ENCODE measurements at regions not wholly inside any gene's neighbourhood (a gene's known extent, or its start where the extent isn't known, plus 50 kb on each side); places are given as distances from the start of the nearest gene placed in this dataset.
"Not testable (repeated sequence)": the region's sequence is repeated elsewhere in the genome, so short reads cannot be mapped to it uniquely, and the experiment has no call there.

DNA sequence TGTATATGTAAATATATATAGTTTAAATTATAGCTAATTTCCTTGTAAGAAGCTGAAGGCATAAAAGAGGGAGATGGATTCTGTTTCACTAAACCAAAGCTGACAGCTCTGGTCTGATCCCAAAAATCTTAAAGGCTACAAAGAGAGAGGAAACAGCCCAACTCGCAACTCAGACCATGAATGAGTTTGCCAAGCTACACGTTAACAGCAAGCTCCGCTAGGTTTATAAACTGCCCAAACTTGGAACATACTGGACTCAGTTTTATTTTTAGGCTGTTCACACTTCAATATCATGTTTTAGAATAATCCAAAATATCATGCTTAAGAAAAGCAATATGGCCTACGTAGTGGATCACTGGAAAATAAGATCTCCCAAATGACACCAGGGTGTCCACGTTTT, 318.3 kb upstream of the RPS23 start:
- DNase-seq, result no peak

DNA sequence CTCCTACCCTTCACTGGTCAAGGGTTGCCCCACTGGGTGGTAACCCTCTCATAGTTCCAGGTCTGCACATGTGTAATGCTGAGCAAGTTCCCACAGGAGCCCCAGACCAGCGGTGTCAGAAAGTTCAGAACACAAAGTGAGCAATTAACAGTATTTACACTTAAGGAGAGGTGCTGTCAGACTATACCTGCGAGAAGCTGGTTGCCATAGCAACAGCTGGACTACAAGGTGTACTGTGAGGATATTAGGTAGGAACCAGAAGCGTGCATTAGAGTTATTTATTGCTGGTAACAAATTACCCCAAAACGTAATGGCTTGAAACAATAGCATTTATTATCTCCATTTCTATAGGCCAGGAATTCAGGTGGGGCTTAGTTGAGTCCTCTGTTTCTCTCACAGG, 317.0 kb upstream of the RPS23 start:
- DNase-seq, result no peak

DNA sequence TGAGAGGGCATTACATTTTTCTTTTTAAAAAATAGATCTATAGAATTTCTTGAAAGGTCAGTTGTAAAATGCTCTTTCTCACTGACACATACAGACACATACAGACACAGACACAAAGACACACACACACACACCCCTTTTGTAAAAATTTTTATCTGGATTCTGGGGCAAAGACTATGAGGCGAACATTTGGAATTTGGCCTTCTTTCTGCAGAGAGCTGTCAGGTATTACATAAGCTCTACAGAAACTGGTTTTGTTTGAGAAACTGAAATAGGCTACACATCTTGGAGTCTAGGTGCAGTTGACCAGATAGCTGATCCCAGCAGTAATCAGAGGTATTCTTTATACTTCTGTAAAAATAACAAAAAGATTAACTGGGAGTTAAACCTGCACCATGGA, 315.9 kb upstream of the RPS23 start:
- DNase-seq, result no peak

DNA sequence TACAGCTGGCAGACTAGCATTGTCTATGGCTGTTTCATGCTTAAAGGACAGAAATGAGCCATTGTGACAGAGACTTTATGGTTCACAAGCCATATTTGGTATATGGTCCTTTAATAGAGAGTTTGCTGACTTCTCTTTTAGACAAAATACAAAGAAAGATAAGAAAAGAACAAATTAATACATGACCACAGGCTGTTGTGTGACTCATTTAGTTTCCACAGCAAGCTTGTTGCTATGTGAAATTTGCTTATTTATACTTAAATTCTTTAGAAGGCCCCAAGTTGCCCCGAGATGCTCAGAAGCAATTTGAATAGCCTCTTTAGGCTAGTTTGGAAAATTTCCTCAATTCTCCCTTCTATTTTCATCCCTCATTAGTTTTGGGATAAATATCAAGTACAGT, 315.3 kb upstream of the RPS23 start:
- DNase-seq, result no peak

DNA sequence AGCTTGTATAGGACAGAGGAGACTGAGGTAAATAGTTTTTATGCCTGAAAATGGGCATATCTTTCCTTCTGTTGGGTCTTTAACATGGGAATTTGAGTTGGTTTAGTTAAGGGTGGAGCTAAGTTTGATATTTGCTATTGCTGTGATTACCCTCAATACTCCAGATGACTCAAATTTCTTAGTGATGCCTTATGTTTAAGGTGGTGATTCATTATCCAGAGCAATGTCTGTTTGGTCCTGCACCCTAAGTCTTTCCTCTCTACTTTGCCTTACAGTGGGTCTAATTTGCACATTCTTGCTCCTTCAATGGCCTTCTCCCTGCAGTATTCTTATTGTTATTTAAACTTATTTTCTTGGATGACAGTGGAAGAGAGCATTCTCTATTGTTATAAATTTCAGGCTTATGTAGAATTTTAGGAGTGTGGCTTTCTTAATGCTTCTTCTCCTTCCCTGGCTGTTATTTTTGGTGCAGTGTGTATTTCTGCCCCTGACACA, 312.9 kb upstream of the RPS23 start:
- no peak for DNase-seq

DNA sequence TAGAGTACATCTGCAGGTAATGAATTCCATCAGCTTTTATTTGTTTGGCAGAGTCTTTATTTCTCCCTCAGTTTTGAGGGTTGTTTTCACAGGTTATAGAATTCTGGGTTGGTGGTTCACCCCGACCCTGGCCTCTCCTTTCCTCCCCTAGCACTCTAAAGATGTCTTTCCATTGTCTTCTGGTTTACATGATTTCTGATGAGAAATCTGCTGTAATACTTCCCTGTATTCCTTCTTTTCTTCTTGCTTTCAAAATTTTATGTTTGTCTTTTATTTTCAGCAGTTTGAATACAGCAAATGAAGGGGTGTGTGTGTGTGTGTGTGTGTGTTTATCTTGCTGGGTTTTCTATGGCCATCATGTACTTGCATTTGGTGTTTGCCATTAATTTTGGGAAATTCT, 312.0 kb upstream of the RPS23 start:
- no peak for DNase-seq

DNA sequence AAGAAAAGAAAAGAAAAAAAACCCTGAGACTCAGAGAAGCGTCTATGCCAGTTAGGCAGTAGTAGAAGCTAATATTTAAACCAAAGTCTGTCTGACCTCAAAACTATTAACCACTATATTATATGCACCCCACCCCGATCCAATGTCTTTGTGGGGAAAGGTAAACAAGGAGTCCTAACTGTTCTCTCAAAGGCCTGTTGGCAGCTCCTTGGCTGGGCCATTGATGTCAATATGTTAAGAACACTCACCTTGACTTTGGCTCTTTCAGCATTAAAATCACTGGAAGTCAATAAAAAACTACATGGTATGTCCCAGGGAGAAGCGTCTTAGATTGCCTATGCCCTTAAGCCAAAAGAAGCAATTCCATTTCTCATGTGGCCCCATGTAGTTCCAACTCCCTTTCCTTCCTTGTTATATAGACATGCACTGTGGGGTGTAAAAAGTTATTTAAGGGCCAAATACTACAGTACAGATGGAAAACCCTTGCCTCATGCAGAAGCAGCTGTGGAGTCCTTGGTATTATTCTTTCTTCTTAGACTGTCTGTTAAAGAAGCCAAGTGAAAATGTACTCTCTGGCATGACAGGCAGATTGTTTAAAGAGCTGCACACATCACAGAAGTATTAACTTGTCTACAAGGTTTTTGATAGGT, 308.6 kb upstream of the RPS23 start:
- no peak for DNase-seq

DNA sequence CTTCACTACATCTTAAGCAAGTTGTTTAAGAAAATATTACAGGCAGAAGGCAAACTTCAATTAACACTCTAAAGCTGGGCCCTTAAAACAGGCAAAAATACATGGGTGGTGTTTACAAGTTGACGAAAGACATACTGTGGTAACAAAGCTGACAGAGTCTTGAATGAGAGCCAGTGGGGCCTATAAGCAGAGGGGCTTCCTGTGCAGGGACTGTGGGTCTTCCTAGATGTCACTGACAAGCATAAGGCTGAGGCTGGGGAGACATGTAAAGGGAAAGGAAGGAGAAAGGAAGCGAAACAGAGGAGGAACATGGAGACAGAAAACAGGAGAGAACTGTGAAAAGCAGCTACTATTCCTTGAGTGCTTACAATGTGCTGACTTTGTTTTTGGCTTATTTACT, 308.0 kb upstream of the RPS23 start:
- DNase-seq, result no peak

DNA sequence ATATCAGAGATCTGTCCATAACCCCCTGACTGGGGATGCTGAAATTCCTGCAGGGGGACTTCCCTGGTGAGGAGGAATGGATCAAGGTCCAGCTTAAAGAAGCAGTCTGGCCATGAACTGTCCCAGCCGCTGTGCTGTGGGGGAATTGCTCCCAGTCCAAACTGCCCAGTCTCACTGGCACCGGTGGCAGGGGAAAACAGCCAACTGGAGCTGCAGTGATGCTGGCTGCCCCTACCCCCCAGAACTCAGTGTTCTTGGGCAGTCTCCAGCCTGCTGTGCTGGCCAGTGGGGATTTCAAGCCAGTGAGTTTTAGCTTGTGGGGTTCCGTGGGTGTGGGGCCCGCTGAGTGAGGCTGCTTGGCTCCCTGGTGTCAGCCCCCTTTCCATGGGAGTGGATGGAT, 306.5 kb upstream of the RPS23 start:
- no peak for DNase-seq

DNA sequence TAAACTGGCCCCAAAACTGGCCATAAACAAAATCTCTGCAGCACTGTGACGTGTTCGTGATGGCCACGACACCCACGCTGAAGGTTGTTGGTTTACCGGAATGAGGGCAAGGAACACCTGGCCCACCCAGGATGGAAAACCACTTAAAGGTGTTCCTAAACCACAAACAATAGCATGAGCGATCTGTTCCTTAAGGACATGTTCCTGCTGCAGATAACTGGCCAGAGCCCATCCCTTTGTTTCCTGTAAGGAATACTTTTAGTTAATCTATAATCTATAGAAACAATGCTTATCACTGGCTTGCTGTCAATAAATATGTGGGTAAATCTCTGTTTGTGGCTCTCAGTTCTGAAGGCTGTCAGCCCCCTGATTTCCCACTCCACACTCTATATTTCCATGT, 305.2 kb upstream of the RPS23 start:
- DNase-seq, result not testable (repeated sequence)

DNA sequence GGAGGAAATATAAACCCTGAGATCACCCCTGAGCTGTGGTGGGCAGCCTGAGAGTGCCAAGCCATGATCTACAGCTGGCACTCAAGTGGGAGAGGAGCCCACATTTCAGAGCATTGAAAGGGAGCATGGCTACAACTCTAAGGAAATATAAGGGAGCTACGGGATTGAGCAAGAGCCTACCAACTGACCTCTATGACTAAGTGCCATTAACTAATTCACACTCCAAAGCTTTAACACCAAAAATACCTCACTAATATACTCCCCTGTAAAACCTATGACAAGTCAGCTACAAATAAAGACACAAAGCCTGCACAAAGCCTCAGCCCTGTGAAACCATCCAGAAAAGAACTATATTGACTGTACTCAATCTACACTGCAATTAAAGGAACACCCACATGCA, 286.8 kb upstream of the RPS23 start:
- no peak for DNase-seq

DNA sequence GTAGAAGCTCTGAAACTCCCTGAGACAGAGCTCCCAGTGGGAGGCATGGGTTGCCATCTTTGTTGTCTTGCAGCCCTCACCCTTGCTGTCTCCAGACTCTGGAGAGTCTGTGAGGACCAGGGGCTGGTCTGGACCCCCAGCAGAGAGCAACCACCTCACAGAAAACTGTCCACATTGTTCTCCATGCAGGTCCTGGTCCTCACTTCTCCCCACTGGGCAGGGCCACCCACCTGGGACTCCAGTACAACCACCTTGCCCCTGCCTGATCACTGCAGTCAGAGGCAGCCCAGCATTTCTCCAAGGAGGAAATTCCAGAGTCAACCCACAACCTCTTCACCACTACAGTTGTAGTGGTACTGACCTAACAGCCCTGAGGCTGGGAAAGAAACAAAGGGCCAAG, 285.6 kb upstream of the RPS23 start:
- DNase-seq, result no peak

DNA sequence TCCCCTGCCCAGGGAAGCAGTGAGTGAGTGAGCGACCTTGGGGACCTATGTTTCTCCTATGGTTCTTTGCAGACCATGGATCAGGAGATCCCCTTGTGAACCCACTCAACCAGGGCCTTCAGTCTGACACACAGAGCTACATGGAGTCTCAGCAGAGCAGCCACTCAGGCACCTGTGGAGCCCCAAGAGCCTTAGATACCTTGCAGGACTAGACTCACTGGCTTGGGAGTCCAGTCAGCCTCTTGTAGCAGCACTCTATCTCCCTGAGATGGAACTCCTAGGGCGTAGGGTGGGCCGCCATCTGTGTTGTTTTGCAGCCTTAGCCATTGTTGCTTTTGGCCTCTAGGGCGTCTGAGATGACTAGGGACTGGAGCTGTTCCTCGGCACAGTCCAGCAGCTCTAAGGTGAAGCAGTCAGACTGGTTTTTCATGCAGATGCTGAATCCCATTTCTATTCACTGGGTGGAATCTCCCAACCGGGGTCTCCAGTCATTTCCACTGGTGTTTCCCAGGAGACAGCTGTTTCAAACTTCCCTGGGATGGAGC, 284.6 kb upstream of the RPS23 start:
- no peak for DNase-seq

DNA sequence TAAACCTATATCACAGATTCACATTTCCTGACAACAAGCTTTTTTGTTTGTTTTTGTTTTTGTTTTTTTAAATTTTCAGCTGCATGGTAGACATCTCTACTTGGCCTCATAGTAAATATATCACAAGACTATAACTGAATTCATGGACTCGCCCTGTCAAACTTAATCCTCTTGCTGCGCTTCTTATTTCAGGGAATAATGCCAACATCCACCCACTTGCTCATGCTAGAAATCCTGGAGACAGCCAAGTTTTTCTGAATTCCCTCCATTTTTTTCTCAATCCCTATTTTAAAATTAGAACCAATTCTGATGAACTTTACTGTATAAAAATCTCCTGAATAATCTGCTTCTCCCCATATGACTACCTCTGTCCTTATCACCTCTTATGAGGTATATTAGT, 283.6 kb upstream of the RPS23 start:
- DNase-seq, result no peak

DNA sequence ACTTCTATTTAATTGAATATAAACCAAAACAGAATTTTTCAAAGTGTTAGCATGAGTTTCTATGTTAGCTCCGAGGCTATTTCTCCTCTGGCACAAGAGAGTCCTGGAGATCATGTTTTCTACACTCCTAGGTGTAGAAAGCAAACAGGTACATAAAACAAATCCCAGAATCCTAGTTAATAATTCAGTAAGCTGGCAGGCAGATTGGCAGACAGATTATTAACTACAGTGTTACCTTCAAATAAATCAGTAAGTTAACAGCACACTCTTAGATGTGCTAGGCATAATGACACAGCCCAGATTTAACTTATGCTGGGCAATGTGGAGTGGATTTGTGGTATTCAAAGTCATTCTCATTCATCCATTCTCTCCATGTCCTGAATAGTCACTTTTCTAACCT, 282.8 kb upstream of the RPS23 start:
- DNase-seq, result no peak

DNA sequence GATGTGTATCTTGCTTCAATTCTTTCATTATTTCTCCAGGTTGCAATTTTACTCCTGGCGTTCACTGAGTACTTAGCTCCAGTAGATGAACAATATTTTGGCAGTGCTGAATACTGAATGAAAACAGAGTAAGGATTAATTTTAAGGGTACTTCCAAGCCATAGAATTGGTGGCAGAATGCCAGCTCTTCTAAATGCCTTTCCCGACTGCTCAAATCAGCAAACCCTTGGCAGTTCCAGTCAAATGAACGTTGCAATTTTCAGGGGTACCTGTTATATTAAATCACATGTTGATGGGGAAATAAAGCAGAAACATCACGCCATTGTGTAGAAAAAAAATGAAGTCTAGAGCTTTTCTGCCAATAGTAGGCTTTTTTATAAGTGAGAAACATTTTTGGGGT, 282.4 kb upstream of the RPS23 start:
- DNase-seq, result no peak

DNA sequence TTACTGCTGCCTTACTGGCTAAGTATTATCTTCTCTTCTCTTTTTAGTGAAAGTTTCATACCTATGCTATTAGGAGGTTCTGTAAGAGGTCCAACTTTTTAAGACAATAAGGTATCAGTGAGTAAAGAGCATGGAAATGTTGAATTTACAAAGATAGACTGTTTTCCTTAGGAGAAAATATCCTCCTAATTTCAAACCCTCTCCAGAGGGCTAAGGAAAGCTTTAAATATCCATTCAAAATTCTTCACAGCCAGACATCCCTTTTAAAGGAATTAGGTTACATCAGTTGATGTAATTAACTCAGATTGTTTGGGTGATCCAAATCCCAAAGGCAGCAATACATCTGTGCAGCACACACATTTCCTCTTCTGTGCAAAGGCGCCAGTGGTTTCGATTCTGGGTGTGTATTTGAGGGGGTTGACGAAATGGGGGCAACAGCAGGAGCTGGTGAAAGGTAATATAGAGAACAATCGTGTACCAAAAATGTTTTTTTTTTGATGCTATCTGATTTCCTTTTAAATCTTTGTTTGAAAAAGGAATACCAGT, 273.8 kb upstream of the RPS23 start:
- no peak for DNase-seq

DNA sequence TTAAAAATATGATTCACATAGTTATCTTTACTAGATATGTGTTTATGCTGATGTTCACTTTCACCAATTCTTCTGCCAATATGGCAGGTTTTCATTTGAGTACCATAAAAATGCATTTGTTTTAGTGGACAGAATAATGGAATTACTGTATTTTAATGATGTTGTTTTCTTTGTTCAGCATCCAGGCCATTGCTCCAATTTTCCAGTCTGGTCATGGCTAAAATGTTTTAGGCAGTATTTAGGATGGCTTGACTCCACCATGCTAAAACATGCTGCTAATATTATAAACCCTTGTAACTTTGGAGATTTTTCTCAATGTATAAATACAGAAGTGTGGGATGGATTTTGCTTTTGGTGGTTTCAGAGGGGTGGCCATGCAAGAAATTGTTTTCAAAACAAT, 273.0 kb upstream of the RPS23 start:
- no peak for DNase-seq

DNA sequence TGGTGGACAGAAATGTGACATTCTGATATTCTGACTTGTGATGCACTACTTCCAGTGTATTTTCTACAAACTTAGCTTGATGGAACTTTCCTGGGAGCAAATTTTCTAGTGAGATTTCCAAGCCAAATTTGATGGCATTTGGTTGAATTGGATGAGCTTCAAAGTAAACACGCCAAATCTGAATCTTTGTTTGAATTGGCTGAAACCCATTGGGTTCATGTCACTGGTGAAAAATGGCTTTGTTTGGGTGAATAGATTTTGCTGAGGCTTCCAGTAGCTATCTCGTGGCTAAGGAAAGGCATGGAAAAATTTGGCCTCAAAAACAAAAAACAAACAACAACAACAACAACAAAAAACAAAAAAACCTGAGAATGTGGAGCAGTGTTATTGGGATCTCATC, 271.1 kb upstream of the RPS23 start:
- DNase-seq, result no peak

DNA sequence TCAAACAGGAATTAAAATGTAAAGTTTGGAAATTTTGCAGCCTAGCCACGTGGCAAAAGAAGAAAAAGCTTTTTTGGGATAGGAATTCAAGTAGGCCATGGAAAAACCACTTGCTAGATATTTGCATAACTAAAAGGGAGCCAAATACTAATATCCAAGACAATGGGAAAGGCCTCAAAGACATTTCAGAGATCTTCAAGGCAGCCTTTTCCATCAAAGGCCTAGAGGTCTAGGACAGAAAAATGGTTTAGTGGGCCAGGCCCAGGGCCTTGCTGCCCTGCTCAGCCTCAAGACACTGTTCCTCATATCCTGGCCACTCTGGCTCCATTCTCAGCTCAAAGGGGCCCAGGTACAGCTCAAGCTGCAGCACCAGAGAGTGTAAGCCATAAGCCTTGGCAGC, 265.9 kb upstream of the RPS23 start:
- DNase-seq, result no peak

DNA sequence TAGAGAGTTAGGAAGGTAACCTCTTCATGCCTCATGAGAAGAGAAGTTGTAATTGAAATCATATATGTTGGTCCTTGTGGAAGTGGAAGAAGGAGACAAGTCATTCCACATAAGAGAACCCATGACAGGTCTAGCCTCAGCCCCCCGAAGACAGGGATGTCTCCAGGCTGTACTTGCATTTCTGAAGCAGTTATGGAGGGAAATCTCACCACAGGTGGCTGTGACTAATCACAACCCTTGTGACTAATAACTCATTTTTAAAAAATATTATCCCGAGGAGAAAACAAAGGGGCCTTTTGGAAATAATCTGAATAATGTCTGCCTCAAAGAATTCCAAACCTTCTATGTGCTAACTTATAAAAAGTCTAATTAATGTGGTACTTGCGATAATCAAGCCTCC, 262.1 kb upstream of the RPS23 start:
- no peak for DNase-seq

DNA sequence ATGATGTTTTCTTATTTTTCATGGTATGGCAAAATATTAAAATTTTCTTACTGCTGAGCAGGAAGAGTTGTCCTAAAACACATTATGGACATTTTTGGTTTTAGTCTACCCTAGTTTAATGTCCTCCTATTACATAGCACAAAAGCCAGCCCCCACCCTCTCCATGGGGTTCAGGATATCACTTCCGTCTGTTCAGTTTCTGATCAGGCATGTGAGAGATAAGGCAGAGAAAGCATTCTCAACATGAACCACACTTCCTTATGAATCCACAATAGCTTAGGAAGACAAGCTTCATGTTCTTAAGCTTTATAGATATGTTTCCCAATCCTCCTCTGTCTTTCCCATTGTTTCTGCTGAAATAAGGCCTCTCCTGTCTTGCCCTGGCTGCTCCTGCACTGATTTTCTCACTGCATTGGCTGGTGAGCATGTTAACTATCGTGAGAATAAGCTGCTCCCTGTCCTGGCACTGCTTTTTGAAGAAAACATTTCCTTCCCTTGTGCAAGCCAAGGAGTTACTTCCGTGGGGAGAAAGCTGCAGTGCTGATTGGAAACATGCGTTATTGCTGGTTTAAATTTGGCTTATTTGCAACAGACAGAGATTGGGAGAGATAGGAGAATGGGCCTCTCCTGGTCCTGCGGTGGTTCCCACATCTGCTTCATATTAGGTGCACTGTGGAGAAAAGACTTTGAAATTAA, 260.3 kb upstream of the RPS23 start:
- DNase-seq, result no peak

DNA sequence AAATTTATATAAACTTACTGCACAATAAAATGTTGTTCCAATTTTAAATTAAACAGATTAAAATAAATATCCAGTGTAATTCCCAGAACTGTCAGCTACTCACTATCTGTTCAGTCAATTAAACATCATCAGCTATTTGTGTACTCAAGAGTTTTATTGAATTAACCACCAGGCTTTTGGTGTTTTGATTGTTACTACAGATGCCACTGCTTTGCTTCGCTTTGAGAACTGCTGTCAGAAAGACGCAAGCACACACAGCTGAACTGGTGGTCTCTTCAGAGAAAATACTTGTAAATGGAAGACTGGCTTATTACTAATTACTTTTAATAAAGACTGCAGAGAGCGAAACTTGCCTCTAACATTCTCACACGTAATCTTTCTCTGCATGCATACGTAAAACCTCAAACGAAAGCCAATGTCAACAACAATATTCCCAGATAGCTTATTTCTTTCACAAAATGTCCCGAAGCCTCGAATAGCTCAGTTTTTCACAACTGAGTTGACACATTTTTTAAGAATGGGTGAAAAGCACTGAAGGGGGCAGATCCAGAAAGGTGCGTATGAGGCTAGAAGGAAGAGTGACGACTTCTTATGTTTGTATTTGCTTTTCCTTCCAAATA, 259.6 kb upstream of the RPS23 start:
- DNase-seq, result no peak

DNA sequence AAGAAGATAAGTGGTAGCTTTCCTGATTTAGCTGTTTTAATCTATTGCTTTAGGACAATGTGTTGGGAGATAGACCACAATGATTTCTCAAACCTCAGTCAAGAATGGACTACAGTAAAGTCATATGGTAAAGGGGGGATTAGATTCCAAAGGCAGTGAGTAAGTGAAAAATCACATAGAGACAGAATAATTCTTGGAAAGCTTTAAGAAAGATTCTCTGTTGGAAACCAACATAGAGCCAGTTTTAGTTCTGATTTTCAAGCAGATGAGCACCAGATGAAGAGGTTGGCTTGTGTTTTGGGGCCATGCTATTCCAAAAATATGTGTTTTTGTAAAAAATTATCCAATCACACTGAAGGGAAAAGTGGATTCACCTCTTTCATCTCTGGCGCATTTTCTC, 256.8 kb upstream of the RPS23 start:
- no peak for DNase-seq

Data from NCI-H1930 (cell line).